IMR-90 (cell line): ENCODE measurements at regions not wholly inside any gene's neighbourhood (a gene's known extent, or its start where the extent isn't known, plus 50 kb on each side); places are given as distances from the start of the nearest gene placed in this dataset.

Source experiments
- ATAC-seq: fragments of 200-7000 bp; cut with Tn5 transposase; 2 replicates; pipeline ENCODE4 v1.9.1; 2020; ENCODE audit warnings: low read depth, mild to moderate bottlenecking, moderate library complexity
- BruUV-seq: library from RNA; stranded (reverse); fragments of 400-500 nt; replicated peaks from 2 replicates; lab custom pipeline; 2021; lab: Mats Ljungman, UMichigan
- CTCF ChIA-PET: fragments of 300-600 bp; formaldehyde crosslinking; extraction: SDS; loops from one replicate; lab custom pipeline; 2021; ENCODE audit warnings: antibody characterized with exemption; lab: Yijun Ruan, JAX
- POLR2A ChIA-PET: fragments of 300-600 bp; sonication (Branson Sonifier 250); formaldehyde crosslinking; loops from one replicate; lab custom pipeline; 2022; ENCODE audit warnings: antibody characterized with exemption; ENCODE audit not compliant: unreplicated experiment; lab: Charles Lee
- DNase-seq: peaks from one replicate; pipeline ENCODE4 v3.0.0; 2013
- H2AFZ ChIP-seq: replicated peaks from 2 replicates; pipeline ENCODE3; 2013; ENCODE audit warnings: low read length, mild to moderate bottlenecking; ENCODE audit not compliant: poor library complexity
- H2AK5ac ChIP-seq: 2 replicates; pipeline ENCODE4 v1.6.1; 2013; ENCODE audit warnings: low read depth, low read length, inconsistent platforms
- H2AK9ac ChIP-seq: replicated peaks from 2 replicates; pipeline ENCODE3; 2013; ENCODE audit warnings: mild to moderate bottlenecking, low read depth, low read length, moderate library complexity; ENCODE audit not compliant: poor library complexity
- H2BK120ac ChIP-seq: 2 replicates; pipeline ENCODE4 v1.6.1; 2013; ENCODE audit warnings: low read depth, low read length, inconsistent platforms
- H2BK15ac ChIP-seq: 3 replicates; pipeline ENCODE4 v1.6.1; 2013; ENCODE audit warnings: low read depth, low read length, inconsistent platforms
- H2BK20ac ChIP-seq: 2 replicates; pipeline ENCODE4 v1.6.1; 2013; ENCODE audit warnings: low read depth, mild to moderate bottlenecking, inconsistent platforms, low read length, moderate library complexity
- H2BK5ac ChIP-seq: 2 replicates; pipeline ENCODE4 v1.6.1; 2013; ENCODE audit warnings: mild to moderate bottlenecking, low read depth, low read length, inconsistent platforms; ENCODE audit not compliant: poor library complexity, severe bottlenecking
- H3K14ac ChIP-seq: replicated peaks from 2 replicates; pipeline ENCODE4 v1.6.1; 2013; ENCODE audit warnings: low read depth, low read length, inconsistent platforms
- H3K18ac ChIP-seq: 2 replicates; pipeline ENCODE4 v1.6.1; 2013; ENCODE audit warnings: low read depth, low read length, control low read depth
- H3K23ac ChIP-seq: 2 replicates; pipeline ENCODE4 v1.6.1; 2013; ENCODE audit warnings: low read depth, low read length, inconsistent platforms
- H3K27ac ChIP-seq: 2 replicates; pipeline ENCODE4 v1.5.1; 2013; ENCODE audit warnings: mild to moderate bottlenecking, control low read depth, low read length; ENCODE audit not compliant: insufficient read depth
- H3K27me3 ChIP-seq: 2 replicates; pipeline ENCODE4 v1.6.1; 2013; ENCODE audit warnings: low read length; ENCODE audit not compliant: control insufficient read depth, insufficient read depth
- H3K36me3 ChIP-seq: 2 replicates; pipeline ENCODE4 v1.6.1; 2013; ENCODE audit warnings: low read length, mixed read lengths; ENCODE audit not compliant: control insufficient read depth, insufficient read depth
- H3K4ac ChIP-seq: 2 replicates; pipeline ENCODE4 v1.6.1; 2013; ENCODE audit warnings: low read depth, low read length, inconsistent platforms
- H3K4me1 ChIP-seq: 2 replicates; pipeline ENCODE4 v1.6.1; 2013; ENCODE audit warnings: low read length, mixed read lengths; ENCODE audit not compliant: control insufficient read depth, insufficient read depth
- H3K4me2 ChIP-seq: 2 replicates; pipeline ENCODE4 v1.6.1; 2013; ENCODE audit warnings: low read depth, mild to moderate bottlenecking, control low read depth, low read length, moderate library complexity
- H3K4me3 ChIP-seq: 2 replicates; pipeline ENCODE4 v1.5.1; 2013; ENCODE audit warnings: low read depth, mild to moderate bottlenecking, control low read depth, low read length, moderate library complexity; ENCODE audit not compliant: insufficient read depth
- H3K56ac ChIP-seq: 2 replicates; pipeline ENCODE4 v1.6.1; 2013; ENCODE audit warnings: low read length, inconsistent platforms; ENCODE audit not compliant: insufficient read depth; ENCODE audit errors: extremely low read depth
- H3K79me1 ChIP-seq, 2 experiments: 2 replicates each; pipeline ENCODE4 v1.6.1; 2013; ENCODE audit warnings: low read length in 2 of 2, inconsistent platforms in 1 of 2, low read depth in 1 of 2
- H3K9ac ChIP-seq: 2 replicates; pipeline ENCODE4 v1.6.1; 2013; ENCODE audit warnings: low read depth, low read length, control low read depth
- H3K9me1 ChIP-seq: 2 replicates; pipeline ENCODE4 v1.6.1; 2013; ENCODE audit warnings: low read length, inconsistent platforms; ENCODE audit not compliant: insufficient read depth
- H3K9me3 ChIP-seq: 2 replicates; pipeline ENCODE4 v1.6.1; 2013; ENCODE audit warnings: low read length; ENCODE audit not compliant: control insufficient read depth, insufficient read depth
- H4K20me1 ChIP-seq: 2 replicates; pipeline ENCODE4 v1.6.1; 2013; ENCODE audit warnings: low read length, inconsistent platforms; ENCODE audit not compliant: insufficient read depth
- H4K5ac ChIP-seq: 2 replicates; pipeline ENCODE4 v1.6.1; 2013; ENCODE audit warnings: mild to moderate bottlenecking, low read depth, low read length, control low read depth
- H4K8ac ChIP-seq, 2 experiments: 2 replicates each; pipeline ENCODE4 v1.6.1; 2013; ENCODE audit warnings: low read depth in 2 of 2, low read length in 2 of 2, control low read depth in 1 of 2, inconsistent platforms in 1 of 2
- H4K91ac ChIP-seq: 2 replicates; pipeline ENCODE4 v1.6.1; 2013; ENCODE audit warnings: low read depth, low read length, inconsistent platforms; ENCODE audit not compliant: insufficient read depth
- BHLHE40 ChIP-seq: fragments of 150-350 bp; IDR thresholded peaks from 2 replicates; pipeline ENCODE4 v1.6.1; 2016; ENCODE audit warnings: mild to moderate bottlenecking, low read depth, low read length
- CEBPB ChIP-seq: IDR thresholded peaks from 2 replicates; pipeline ENCODE4 v1.6.1; 2012; ENCODE audit warnings: low read depth, low read length, improper control_type of control experiment
- CHD1 ChIP-seq: IDR thresholded peaks from 2 replicates; pipeline ENCODE4 v1.6.1; 2012; ENCODE audit warnings: low read depth, low read length, improper control_type of control experiment
- CTCF ChIP-seq: conservative IDR thresholded peaks from 2 replicates; pipeline ENCODE4 v1.5.1; 2012; ENCODE audit warnings: mild to moderate bottlenecking, low read depth, low read length, improper control_type of control experiment
- MAFK ChIP-seq: IDR thresholded peaks from 2 replicates; pipeline ENCODE4 v1.6.1; 2012; ENCODE audit warnings: low read depth, low read length, improper control_type of control experiment
- MAZ ChIP-seq: IDR thresholded peaks from 2 replicates; pipeline ENCODE4 v1.6.1; 2012; ENCODE audit warnings: low read depth, mild to moderate bottlenecking, low read length, improper control_type of control experiment, moderate library complexity, borderline replicate concordance
- MXI1 ChIP-seq: IDR thresholded peaks from 2 replicates; pipeline ENCODE4 v1.6.1; 2012; ENCODE audit warnings: low read depth, mild to moderate bottlenecking, low read length, moderate library complexity, borderline replicate concordance
- NFE2L2 ChIP-seq: fragments of 150-350 bp; IDR thresholded peaks from 2 replicates; pipeline ENCODE4 v1.6.1; 2016; ENCODE audit warnings: low read depth, mild to moderate bottlenecking, low read length
- POLR2A ChIP-seq: IDR thresholded peaks from 2 replicates; pipeline ENCODE4 v1.6.1; 2012; ENCODE audit warnings: mild to moderate bottlenecking, low read depth, low read length
- RAD21 ChIP-seq: IDR thresholded peaks from 2 replicates; pipeline ENCODE4 v1.6.1; 2012; ENCODE audit warnings: low read length, improper control_type of control experiment
- RCOR1 ChIP-seq: IDR thresholded peaks from 2 replicates; pipeline ENCODE4 v1.6.1; 2012; ENCODE audit warnings: mild to moderate bottlenecking, low read length, improper control_type of control experiment; ENCODE audit not compliant: insufficient replicate concordance
- RFX5 ChIP-seq: IDR thresholded peaks from 2 replicates; pipeline ENCODE4 v1.8.0; 2012; ENCODE audit warnings: low read depth, mild to moderate bottlenecking, low read length, moderate library complexity
- SMC3 ChIP-seq: fragments of 150-350 bp; IDR thresholded peaks from 2 replicates; pipeline ENCODE4 v1.6.1; 2016; ENCODE audit warnings: low read depth, mild to moderate bottlenecking, antibody characterized with exemption, low read length, moderate library complexity
- WGBS, 2 experiments: methylation state at CpG; one replicate each; pipeline versions ENCODE4 v1.1.5 to v1.1.7; 2013; ENCODE audit warnings: missing lambda C conversion rate in 2 of 2; ENCODE audit not compliant: insufficient read length in 1 of 2; ENCODE audit errors: extremely low coverage in 2 of 2; 5-methylcytosine and 5-hydroxymethylcytosine counted together
- dilution Hi-C: fragments of 300-500 bp; cut with HindIII; formaldehyde crosslinking; loops from one replicate; pipeline ENCODE4 v1.14.3; 2018; ENCODE audit warnings: low sequenced_read_pairs; ENCODE audit not compliant: unreplicated experiment
- in situ Hi-C: fragments of 300-500 bp; cut with MboI; formaldehyde crosslinking; loops from 3 replicates; pipeline ENCODE4 v1.14.3; 2019; ENCODE audit warnings: low sequenced_read_pairs, inconsistent platforms, mixed read lengths
- intact Hi-C: fragments of 100-400 bp; cut with micrococcal nuclease; formaldehyde crosslinking; loops from 2 replicates; pipeline ENCODE4 v1.10.0; 2022
- TF ChIP-seq, protein P1 (sequence below): fragments of 150-350 bp; IDR thresholded peaks from 2 replicates; pipeline ENCODE4 v1.6.1; 2016; ENCODE audit warnings: low read depth, mild to moderate bottlenecking, low read length, moderate library complexity, borderline replicate concordance
- TF ChIP-seq, protein P2 (sequence below): fragments of 150-350 bp; IDR thresholded peaks from 2 replicates; pipeline ENCODE4 v1.6.1; 2017; ENCODE audit warnings: mild to moderate bottlenecking, antibody characterized with exemption, low read length, low read depth

DNA sequence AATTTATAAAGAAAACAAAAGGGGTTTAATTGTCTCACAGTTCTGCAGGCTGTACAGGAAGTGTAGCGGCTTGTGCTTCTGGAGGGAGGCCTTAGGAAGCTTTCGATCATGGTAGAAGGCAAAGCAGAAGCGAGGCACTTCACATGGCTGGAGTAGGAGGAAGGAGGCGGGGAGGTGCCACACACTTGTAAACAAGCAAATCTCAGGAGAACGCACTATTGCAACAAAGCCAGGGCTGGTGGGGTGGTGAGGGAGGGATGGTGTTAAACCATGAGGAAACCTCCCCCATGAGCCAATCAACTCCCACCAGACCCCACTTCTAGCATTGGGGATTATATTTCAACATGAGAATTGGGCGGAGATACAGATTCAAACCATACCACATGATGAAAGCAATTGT, 1116.3 kb downstream of the FAT4 start:
- Histone ChIP-seq H3K56ac (no peak overlapping the region), H3K27me3 (no peaks in the 10 kb centered on the region), H3K18ac (no peak overlapping the region), H4K91ac (no peak overlapping the region), H3K4me3 (no peak overlapping the region), H3K14ac (no peak overlapping the region), H3K9me3 (no peaks in the 10 kb centered on the region), H4K8ac (no peak overlapping the region), H3K4me2 (no peak overlapping the region), H4K5ac (no peak overlapping the region), H3K4me1 (no peaks in the 10 kb centered on the region), H4K20me1 (no peaks in the 10 kb centered on the region), H3K23ac (no peak overlapping the region), H3K9me1 (no peaks in the 10 kb centered on the region), H2BK5ac (no peak overlapping the region), H2AFZ (no peak overlapping the region), H3K27ac (no peak overlapping the region), H3K4ac (no peak overlapping the region), H2AK5ac (no peak overlapping the region), H2BK15ac (no peak overlapping the region), H2BK120ac (no peak overlapping the region), H3K9ac (no peak overlapping the region), H3K36me3 (no peaks in the 10 kb centered on the region), H3K79me1 (no peaks in the 10 kb centered on the region), H2BK20ac (no peak overlapping the region), H2AK9ac (no peak overlapping the region)
- TF ChIP-seq NFE2L2 (no peak), MAFK (no peak), MAZ (no peak), CEBPB (no peak), CTCF (no peak), BHLHE40 (no peak), RCOR1 (no peak), POLR2A (no peak), MXI1 (no peak), CHD1 (no peak), RAD21 (no peak), SMC3 (no peak), RFX5 (no peak)
- TF ChIP-seq, protein P1, sequence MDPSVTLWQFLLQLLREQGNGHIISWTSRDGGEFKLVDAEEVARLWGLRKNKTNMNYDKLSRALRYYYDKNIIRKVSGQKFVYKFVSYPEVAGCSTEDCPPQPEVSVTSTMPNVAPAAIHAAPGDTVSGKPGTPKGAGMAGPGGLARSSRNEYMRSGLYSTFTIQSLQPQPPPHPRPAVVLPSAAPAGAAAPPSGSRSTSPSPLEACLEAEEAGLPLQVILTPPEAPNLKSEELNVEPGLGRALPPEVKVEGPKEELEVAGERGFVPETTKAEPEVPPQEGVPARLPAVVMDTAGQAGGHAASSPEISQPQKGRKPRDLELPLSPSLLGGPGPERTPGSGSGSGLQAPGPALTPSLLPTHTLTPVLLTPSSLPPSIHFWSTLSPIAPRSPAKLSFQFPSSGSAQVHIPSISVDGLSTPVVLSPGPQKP: no peak
- TF ChIP-seq, protein P2, sequence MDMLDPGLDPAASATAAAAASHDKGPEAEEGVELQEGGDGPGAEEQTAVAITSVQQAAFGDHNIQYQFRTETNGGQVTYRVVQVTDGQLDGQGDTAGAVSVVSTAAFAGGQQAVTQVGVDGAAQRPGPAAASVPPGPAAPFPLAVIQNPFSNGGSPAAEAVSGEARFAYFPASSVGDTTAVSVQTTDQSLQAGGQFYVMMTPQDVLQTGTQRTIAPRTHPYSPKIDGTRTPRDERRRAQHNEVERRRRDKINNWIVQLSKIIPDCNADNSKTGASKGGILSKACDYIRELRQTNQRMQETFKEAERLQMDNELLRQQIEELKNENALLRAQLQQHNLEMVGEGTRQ: no peak
- ChIA-PET CTCF (no interaction called here), POLR2A (no interaction called here)
- dilution Hi-C loops (no loop called here), in situ Hi-C loops (no loop called here), intact Hi-C loops (no loop called here)
- no TSS peak for BruUV-seq
- ATAC-seq (no peak), DNase-seq (no peak)
- WGBS, 2 experiments: no CpG with 5 or more reads among the region's 6 CpGs
